NB4 (cell line): ENCODE measurements at regions not wholly inside any gene's neighbourhood (a gene's known extent, or its start where the extent isn't known, plus 50 kb on each side); places are given as distances from the start of the nearest gene placed in this dataset.
"Not testable (repeated sequence)": the region's sequence is repeated elsewhere in the genome, so short reads cannot be mapped to it uniquely, and the experiment has no call there.

Experiments used
- DNase-seq: peaks from one replicate; pipeline ENCODE4 v3.0.0; 2010; ENCODE audit warnings: low read depth
- H3K4me3 ChIP-seq: one replicate; pipeline ENCODE4 v1.5.1; 2011; ENCODE audit warnings: mild to moderate bottlenecking, low read depth, low read length, moderate library complexity
- MYC ChIP-seq: IDR thresholded peaks from 2 replicates; pipeline ENCODE4 v1.6.1; 2011; ENCODE audit warnings: low read depth, low read length
- POLR2A ChIP-seq: IDR thresholded peaks from 2 replicates; pipeline ENCODE4 v1.6.1; 2011; ENCODE audit warnings: mild to moderate bottlenecking; ENCODE audit not compliant: insufficient read length; ENCODE audit errors: extremely low read depth
- TF ChIP-seq, protein P1 (sequence below): IDR thresholded peaks from 2 replicates; pipeline ENCODE4 v1.6.1; 2011; ENCODE audit warnings: low read depth, low read length
- TF ChIP-seq, protein P2 (sequence below): IDR thresholded peaks from one replicate; pipeline ENCODE4 v1.5.1; 2012; ENCODE audit warnings: low read depth, low read length

DNA sequence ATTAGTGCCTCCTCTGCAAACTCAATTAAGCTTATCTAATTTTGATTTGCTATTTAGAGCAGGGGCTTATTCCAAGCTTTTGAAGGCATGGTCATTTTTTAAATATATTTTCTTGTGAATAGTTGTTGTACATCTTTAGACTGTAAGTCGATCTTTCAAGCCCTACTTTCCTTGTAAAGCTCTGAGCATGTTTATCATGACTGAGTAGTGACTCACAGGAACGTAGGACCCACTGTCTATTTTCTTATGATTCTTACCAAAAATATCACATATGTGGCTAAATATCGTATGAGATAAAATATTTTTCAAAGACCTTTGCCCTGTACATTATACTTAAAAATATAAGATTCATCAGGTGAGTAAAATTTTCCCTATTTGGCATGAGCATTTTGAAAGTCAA, 440.4 kb upstream of the GRIN3A start:
- no peak for DNase-seq
- TF ChIP-seq, protein P1, sequence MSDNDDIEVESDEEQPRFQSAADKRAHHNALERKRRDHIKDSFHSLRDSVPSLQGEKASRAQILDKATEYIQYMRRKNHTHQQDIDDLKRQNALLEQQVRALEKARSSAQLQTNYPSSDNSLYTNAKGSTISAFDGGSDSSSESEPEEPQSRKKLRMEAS, result no peak
- TF ChIP-seq, protein P2, sequence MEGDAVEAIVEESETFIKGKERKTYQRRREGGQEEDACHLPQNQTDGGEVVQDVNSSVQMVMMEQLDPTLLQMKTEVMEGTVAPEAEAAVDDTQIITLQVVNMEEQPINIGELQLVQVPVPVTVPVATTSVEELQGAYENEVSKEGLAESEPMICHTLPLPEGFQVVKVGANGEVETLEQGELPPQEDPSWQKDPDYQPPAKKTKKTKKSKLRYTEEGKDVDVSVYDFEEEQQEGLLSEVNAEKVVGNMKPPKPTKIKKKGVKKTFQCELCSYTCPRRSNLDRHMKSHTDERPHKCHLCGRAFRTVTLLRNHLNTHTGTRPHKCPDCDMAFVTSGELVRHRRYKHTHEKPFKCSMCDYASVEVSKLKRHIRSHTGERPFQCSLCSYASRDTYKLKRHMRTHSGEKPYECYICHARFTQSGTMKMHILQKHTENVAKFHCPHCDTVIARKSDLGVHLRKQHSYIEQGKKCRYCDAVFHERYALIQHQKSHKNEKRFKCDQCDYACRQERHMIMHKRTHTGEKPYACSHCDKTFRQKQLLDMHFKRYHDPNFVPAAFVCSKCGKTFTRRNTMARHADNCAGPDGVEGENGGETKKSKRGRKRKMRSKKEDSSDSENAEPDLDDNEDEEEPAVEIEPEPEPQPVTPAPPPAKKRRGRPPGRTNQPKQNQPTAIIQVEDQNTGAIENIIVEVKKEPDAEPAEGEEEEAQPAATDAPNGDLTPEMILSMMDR, result no peak
- TF ChIP-seq MYC (no peak), POLR2A (no peak)
- H3K4me3 ChIP-seq, result no peak overlapping the region

DNA sequence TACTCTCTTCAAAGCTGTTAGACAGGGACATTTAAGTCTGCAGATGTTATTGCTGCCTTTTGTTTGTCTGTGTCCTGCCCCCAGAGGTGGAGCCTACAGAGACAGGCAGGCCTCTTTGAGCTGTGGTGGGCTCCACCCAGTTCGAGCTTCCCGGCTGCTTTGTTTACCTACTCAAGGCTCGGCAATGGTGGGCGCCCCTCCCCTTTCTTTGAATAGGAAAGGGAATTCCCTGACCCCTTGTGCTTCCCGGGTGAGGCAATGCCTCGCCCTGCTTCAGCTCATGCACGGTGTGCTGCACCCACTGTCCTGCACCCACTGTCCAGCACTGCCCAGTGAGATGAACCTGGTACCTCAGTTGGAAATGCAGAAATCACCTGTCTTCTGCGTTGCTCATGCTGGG, 435.8 kb upstream of the GRIN3A start:
- not testable (repeated sequence) for H3K4me3 ChIP-seq, DNase-seq

DNA sequence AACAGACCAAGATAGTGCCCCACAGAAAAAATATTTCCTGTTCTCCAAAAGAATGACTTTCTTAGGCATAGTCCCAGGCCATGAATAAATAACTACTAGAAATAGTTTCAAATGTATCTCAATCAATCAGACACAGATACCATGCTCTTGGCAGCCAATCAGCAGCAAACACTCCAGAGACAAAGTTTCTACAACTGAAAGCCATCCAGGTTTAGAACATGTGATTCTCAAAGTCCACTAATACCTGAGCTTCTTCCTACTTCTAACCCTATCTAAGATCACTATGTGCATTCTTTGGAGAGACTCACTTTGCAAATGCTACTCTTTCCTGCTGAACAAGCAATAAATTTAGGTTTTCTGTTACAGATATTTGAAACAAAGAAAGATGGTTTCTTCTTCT, 425.8 kb upstream of the GRIN3A start:
- TF ChIP-seq, protein P1, result no peak
- TF ChIP-seq MYC, result no peak
- TF ChIP-seq, protein P2, result no peak
- no peak for TF ChIP-seq POLR2A
- H3K4me3 ChIP-seq, result no peak overlapping the region
- DNase-seq, result no peak

DNA sequence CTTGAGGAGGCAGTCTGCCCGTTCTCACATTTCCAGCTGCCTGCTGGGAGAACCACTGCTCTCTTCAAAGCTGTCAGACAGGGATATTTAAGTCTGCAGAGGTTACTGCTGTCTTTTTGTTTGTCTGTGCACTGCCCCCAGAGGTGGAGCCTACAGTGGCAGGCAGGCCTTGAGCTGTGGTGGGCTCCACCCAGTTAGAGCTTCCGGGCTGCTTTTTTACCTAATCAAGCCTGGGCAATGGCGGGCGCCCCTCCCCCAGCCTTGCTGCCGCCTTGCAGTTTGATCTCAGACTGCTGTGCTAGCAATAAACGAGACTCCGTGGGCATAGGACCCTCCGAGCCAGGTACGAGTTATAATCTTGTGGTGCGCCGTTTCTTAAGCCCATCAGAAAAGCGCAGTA, 414.6 kb upstream of the GRIN3A start:
- DNase-seq, H3K4me3 ChIP-seq: not testable (repeated sequence)

DNA sequence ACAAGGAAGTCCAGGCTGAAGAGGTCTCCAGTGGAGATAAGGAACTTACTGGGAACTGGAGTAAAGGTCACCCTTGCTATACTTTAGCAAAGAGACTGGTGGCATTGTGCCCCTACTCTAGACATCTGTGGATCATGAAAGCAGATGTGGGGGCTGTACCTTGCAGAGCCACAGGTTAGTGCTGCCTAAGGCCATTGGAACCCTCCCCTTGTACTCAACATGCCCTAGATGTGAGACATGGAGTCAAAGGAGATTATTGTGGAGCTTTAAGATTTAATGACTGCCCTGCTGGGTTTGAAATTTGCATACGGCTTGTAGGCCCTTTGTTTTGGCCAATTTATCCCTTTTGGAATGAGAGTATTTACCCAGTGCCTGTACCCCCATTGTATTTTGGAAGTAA, 397.3 kb upstream of the GRIN3A start:
- H3K4me3 ChIP-seq, result no peak overlapping the region
- TF ChIP-seq, protein P1, result no peak
- TF ChIP-seq MYC, result no peak
- TF ChIP-seq, protein P2, result no peak
- DNase-seq, result no peak

DNA sequence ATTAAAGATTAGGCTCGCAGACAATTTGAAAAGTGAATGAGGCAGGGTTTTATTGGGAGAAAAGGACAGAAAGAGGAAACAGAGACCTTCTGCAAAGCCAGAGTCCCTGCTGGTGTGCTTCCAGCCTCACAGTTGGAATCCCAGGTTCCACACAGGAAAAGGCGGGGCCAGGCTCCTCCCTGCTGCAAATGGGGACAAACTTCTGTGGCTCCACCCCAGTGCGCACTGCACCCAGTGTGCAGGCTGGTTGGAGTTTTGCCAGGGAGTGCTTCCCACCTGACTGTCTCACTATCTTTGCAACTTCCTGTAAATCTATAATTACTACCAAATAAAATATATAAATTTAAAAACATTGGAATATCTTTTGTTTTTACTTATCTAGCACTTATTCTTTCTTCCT, 386.0 kb upstream of the GRIN3A start:
- no peak overlapping the region for H3K4me3 ChIP-seq
- TF ChIP-seq POLR2A, result no peak
- TF ChIP-seq MYC, result no peak
- TF ChIP-seq, protein P1, result no peak
- TF ChIP-seq, protein P2, result no peak
- DNase-seq, result no peak

DNA sequence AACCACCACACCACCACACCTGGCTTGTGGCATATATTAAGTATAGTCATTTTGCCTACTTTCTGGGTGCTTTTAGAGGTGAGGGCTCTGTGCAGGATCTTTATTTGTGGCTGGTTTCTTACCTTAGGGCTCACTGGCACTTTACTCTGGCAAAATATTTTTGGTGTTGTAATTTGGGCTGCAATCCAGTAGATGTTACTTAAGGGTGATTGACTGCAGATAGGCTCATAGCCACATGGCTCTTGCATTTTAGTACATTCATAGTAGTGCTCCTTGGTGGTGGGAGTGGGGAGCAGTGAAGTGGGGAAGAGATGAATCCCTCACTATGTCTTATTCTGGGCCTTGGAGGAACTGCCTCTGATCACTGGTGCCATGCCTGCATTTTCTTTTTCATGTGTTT, 376.1 kb upstream of the GRIN3A start:
- no peak overlapping the region for H3K4me3 ChIP-seq
- TF ChIP-seq, protein P1, result no peak
- TF ChIP-seq POLR2A, result no peak
- TF ChIP-seq, protein P2, result no peak
- TF ChIP-seq MYC, result no peak
- DNase-seq, result no peak
